GM21447 (cell line): ENCODE measurements at regions not wholly inside any gene's neighbourhood (a gene's known extent, or its start where the extent isn't known, plus 50 kb on each side); places are given as distances from the start of the nearest gene placed in this dataset.

Experiments used
- ATAC-seq: cut with Tn5 transposase; IDR thresholded peaks from one replicate; pipeline ENCODE4 v1.9.1; 2021; ENCODE audit not compliant: unreplicated experiment

GRCh38 chr14:34138175-34138574, 187.3 kb upstream of the EGLN3 start:
- ATAC-seq, result no peak

DNA sequence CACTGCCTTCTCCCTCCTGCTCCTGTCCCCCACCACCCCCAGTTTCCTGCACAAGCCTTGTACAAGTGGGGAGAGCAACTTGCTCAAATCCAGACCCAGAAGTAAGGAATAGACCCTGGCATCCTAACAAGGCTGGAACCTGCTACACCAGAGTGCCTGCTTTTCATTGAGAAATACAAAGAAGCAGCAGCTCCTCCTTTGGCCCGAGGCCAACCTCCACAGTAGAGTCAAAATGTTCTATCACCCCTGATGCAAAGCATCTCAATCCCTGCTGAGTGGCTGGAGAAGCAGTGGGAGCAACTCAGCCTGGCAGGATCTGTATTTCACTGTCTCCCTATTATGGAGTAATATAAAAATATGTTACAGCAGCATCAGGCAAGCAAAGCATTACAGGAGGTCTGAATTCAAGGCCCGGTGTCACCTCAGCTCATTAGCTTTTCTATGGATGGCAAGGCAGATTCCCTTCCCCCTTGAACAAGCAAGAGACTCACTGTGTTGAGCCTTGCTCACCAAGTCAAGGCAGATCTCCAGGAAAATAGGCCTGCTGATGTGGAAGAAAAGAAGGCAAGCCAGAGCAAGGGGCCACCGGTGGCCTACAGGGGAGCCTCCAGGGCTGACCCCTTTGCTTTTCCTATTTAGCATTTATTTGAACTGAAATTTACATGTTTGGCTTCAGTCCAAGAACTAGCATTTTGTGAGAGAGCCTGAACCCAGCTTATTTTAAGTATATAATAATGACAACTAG, 186.3 kb upstream of the EGLN3 start:
- no peak for ATAC-seq

GRCh38 chr14:34135492-34135891, 184.6 kb upstream of the EGLN3 start:
- ATAC-seq, result no peak

- ATAC-seq, result no peak
Observed at GRCh38 chr14:34134484-34134883, 183.6 kb upstream of the EGLN3 start.

GRCh38 chr14:34129927-34130552, 179.2 kb upstream of the EGLN3 start:
- no peak for ATAC-seq

GRCh38 chr14:34128665-34129064, 177.8 kb upstream of the EGLN3 start:
- ATAC-seq, result no peak

GRCh38 chr14:34126586-34126985, 175.7 kb upstream of the EGLN3 start:
- ATAC-seq, result no peak

- ATAC-seq, result no peak
Observed at GRCh38 chr14:34124585-34124984, 173.7 kb upstream of the EGLN3 start.

GRCh38 chr14:34122650-34123049, 171.8 kb upstream of the EGLN3 start:
- no peak for ATAC-seq

DNA sequence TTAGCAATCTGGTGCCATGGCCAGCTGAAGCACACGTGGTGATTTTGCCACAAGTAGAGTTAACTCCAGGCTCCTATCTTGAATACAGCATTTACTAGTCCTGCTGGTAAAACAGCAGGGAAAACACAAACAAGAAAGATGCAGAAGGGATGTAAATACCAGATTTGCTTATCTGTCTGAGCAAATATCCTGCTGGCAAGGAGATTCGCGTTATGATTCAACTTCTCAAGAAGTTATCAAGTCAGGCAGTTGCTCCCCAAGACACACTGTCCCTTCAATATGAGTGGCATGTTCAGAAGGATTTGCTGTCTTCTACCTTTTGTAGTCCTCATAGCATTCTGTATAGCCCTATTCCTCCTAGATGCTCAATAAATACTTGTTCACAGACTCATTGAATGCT, 171.2 kb upstream of the EGLN3 start:
- ATAC-seq, result no peak

- no peak for ATAC-seq
Observed at GRCh38 chr14:34120185-34120977, 169.5 kb upstream of the EGLN3 start.

DNA sequence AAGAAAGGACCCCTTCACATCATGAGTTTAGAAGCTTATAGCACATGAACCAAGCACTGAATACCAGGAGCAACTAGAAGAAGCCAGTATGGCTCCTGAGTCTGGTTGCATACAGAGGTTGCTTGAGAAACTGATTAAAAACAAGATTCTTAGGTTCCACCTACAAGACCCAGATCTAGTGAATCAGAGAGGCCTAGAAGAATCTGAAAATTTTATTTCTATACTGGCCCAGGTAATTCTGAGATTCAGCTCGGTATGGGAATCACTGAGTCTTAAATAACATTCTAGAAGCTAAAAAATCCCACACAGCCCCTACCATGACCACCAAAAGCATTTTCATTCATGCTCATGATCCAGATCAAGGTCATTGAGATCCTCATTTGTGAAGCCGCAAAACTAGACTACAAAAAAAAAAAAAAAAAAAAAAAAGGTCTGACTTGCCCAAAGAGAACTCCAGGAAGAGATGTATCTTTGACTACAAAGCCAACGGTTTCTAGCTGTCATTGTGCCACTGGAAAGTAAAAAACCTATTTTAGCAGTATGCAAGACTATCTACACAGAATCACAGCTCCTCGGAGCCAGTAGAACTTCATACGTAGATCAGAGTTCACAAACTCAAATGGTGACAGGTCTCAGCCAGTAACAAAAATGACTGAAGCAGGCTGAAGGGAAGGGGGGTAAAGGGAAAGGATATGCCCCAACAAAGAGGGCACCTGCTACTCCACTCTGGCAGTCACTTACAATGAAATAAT, 168.4 kb upstream of the EGLN3 start:
- no peak for ATAC-seq

DNA sequence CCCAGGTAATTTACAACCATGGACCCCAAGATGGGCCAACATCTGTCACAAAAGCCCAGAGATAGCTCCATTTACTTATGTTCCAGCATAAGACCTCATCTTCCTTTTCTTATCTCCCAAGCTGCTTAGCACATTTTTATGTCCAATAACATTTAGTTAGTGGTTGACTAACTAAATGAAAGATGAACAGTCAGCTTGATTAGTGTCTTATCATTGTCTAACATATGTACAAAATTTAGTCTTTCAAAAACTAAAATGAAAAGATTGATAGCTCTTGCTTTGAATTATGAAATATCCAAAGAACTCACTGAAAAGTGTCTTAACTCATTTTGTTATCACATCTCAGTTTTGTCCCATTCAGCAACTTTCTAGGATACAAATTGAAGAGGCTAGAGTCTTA, 163.1 kb upstream of the EGLN3 start:
- no peak for ATAC-seq

GRCh38 chr14:34113005-34113511, 162.2 kb upstream of the EGLN3 start:
- no peak for ATAC-seq

GRCh38 chr14:34111953-34112352, 161.1 kb upstream of the EGLN3 start:
- no peak for ATAC-seq

GRCh38 chr14:34111505-34111904, 160.6 kb upstream of the EGLN3 start:
- ATAC-seq, result no peak

- no peak for ATAC-seq
Observed at GRCh38 chr14:34110531-34110930, 159.7 kb upstream of the EGLN3 start.

DNA sequence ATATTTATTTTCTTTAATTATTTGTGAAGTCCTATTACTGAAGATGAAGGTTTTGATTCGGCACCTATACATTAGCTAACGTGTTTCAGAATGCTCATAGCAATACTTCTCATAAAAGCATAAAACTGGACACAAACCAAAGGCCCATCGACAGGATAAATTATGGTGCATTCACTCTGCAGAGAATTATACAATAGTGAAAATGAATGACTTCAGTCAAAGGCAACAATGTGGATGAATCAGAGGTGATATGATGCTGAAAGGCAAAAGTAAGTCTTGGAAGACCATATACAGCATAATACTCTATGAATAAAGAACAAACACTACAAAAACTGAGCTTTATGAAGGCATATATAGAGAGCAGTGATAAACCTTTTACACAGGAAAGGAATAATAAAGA, 156.6 kb upstream of the EGLN3 start:
- no peak for ATAC-seq

- ATAC-seq, result no peak
Observed at GRCh38 chr14:34106310-34106709, 155.4 kb upstream of the EGLN3 start.

DNA sequence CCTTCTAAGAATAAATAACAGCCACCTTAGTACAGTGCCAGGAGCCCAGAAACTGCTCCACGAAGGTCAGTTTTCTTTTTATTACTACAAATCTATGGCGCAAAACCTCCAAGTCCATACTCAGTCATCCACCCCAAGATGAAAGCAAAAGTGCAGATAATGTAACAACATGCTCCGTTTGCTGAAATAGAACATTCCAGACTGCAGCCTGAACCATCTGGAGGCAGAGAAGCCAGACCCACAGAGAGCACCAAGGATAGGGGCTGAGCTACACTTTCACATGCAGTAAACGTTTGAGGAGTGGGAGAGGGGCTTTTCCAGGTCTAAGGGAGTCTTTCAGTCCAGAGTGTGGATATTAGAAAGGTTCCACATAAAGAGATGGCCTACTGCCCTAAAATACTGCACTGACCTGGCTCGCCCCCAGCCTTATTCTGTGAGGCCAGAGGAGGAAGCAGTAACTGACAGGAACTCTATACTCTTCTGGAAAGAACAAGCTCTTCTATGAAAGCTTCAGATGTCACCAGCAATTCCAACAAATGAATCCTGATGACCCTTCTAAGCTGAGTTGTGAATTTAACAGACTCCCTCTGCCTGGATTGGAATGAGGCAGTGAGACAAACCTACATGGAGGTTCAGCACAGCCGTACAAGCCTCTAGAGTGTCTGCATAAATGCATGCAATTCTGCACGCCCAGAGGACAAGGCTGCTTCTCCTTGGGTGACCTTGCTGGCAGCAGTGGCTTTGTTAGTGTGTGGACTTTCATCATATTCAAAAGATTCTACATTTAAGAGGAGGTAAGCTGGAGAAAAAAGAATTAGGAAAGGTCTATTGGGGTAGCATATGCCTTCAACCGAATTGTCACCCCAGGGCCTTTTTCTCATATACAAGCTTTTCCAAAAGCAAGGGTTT, 153.9 kb upstream of the EGLN3 start:
- no peak for ATAC-seq
